GM19372 (cell line): ENCODE measurements at regions not wholly inside any gene's neighbourhood (a gene's known extent, or its start where the extent isn't known, plus 50 kb on each side); places are given as distances from the start of the nearest gene placed in this dataset.
"Not testable (repeated sequence)": the region's sequence is repeated elsewhere in the genome, so short reads cannot be mapped to it uniquely, and the experiment has no call there.

Experiments used
- ATAC-seq: cut with Tn5 transposase; IDR thresholded peaks from one replicate; pipeline ENCODE4 v1.9.1; 2021; ENCODE audit warnings: mild to moderate bottlenecking, low read depth, moderate library complexity; ENCODE audit not compliant: unreplicated experiment

- no peak for ATAC-seq
These were observed 127.3 kb upstream of the RORB start for GRCh38 chr9:74369844-74370243.

- ATAC-seq = no peak
These were observed 123.8 kb upstream of the RORB start for GRCh38 chr9:74373348-74373747.

- ATAC-seq = peak; percentile 56
These were observed 117.4 kb upstream of the RORB start for GRCh38 chr9:74379718-74380117.

GRCh38 chr9:74391816-74392215 lies 105.3 kb upstream of the RORB start:
- ATAC-seq = no peak

GRCh38 chr9:74403581-74403980 lies 93.6 kb upstream of the RORB start:
- ATAC-seq = no peak

- no peak for ATAC-seq
These were observed 92.5 kb upstream of the RORB start for GRCh38 chr9:74404620-74405019.

GRCh38 chr9:74407166-74407565 lies 90.0 kb upstream of the RORB start:
- ATAC-seq = no peak

GRCh38 chr9:74412236-74412979 lies 84.7 kb upstream of the RORB start:
- no peak for ATAC-seq

- ATAC-seq = no peak
These were observed 83.3 kb upstream of the RORB start for GRCh38 chr9:74413876-74414275.

- ATAC-seq = no peak
These were observed 82.8 kb upstream of the RORB start for GRCh38 chr9:74414325-74414724.

GRCh38 chr9:74415995-74416394 lies 81.1 kb upstream of the RORB start:
- ATAC-seq = no peak

GRCh38 chr9:74424488-74424887 lies 72.6 kb upstream of the RORB start:
- ATAC-seq = not testable (repeated sequence)

- ATAC-seq = no peak
These were observed 65.7 kb upstream of the RORB start for GRCh38 chr9:74431467-74431866.

- ATAC-seq = no peak
These were observed 53.9 kb upstream of the RORB start for GRCh38 chr9:74443036-74443750.

- no peak for ATAC-seq
These were observed 52.8 kb upstream of the RORB start for GRCh38 chr9:74444369-74444768.
